ENCODE measurements at regions not wholly inside any gene's neighbourhood (a gene's known extent, or its start where the extent isn't known, plus 50 kb on each side); places are given as distances from the start of the nearest gene placed in this dataset.

DNA sequence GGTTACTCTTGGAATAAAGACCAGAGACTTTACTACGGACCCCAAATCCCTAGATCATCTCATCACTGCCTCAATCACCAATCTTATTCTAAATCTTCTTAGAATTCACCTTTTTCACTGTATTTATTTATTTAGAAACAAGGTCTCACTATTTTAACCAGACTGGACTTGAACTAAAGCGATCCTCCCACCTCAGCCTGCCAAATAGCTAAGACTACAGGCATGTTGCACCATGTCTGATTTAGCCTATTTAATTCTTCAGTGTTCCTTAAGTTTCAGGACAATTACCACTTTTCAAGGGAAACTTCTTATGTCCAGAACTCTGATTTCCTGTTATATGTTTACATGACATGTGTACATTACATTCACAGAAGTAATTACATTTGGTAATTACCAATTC lies 238.0 kb upstream of the COL8A1 start:
- no peaks in the 10 kb centered on the region for H3K79me2 ChIP-seq (ENCODE audit: control insufficient read depth, insufficient read depth, low read length)
- no peak overlapping the region for H3K9ac ChIP-seq (ENCODE audit: control insufficient read depth, insufficient read depth, low read length)
- ATAC-seq (no peak), FAIRE-seq (no peak), DNase-seq (ENCODE audit: low read depth, low spot score) (no peak)
- H3K4me3 ChIP-seq: no peak overlapping the region
- H4K20me1 ChIP-seq (ENCODE audit: control insufficient read depth, insufficient read depth): no peaks in the 10 kb centered on the region
- no peaks in the 10 kb centered on the region for H3K4me1 ChIP-seq (ENCODE audit: control insufficient read depth, insufficient read depth, low read length)
- no peak for TF ChIP-seq BMI1 (IDR thresholded peaks at IDR 0.05; ENCODE audit: borderline replicate concordance)
- TF ChIP-seq TCF12 (IDR thresholded peaks at IDR 0.05; ENCODE audit: low read depth, low read length): no peak
- no peak for TF ChIP-seq CUX1 (IDR thresholded peaks at IDR 0.05; ENCODE audit: insufficient replicate concordance, low read depth, low read length)
- no peak for TF ChIP-seq FOXM1 (IDR thresholded peaks at IDR 0.05; ENCODE audit: low read depth, low read length)
- TF ChIP-seq WRNIP1 (IDR thresholded peaks at IDR 0.05; ENCODE audit: borderline replicate concordance, low read depth, low read length): no peak
- no peak for TF ChIP-seq MYB (IDR thresholded peaks at IDR 0.05; ENCODE audit: borderline replicate concordance, low read depth, low read length)
- no peak for TF ChIP-seq ATF2 (IDR thresholded peaks at IDR 0.05; ENCODE audit: low read length)
- TF ChIP-seq STAT1 (conservative IDR thresholded peaks at IDR 0.05): no peak
- no peak for TF ChIP-seq MEF2A (IDR thresholded peaks at IDR 0.05; ENCODE audit: insufficient read depth, low read depth, low read length)
- no peak for TF ChIP-seq MEF2B (IDR thresholded peaks at IDR 0.05; ENCODE audit: partially characterized antibody, poor library complexity, severe bottlenecking)
- TF ChIP-seq NFIC (IDR thresholded peaks at IDR 0.05; ENCODE audit: low read depth, low read length): no peak
- TF ChIP-seq, protein P1, sequence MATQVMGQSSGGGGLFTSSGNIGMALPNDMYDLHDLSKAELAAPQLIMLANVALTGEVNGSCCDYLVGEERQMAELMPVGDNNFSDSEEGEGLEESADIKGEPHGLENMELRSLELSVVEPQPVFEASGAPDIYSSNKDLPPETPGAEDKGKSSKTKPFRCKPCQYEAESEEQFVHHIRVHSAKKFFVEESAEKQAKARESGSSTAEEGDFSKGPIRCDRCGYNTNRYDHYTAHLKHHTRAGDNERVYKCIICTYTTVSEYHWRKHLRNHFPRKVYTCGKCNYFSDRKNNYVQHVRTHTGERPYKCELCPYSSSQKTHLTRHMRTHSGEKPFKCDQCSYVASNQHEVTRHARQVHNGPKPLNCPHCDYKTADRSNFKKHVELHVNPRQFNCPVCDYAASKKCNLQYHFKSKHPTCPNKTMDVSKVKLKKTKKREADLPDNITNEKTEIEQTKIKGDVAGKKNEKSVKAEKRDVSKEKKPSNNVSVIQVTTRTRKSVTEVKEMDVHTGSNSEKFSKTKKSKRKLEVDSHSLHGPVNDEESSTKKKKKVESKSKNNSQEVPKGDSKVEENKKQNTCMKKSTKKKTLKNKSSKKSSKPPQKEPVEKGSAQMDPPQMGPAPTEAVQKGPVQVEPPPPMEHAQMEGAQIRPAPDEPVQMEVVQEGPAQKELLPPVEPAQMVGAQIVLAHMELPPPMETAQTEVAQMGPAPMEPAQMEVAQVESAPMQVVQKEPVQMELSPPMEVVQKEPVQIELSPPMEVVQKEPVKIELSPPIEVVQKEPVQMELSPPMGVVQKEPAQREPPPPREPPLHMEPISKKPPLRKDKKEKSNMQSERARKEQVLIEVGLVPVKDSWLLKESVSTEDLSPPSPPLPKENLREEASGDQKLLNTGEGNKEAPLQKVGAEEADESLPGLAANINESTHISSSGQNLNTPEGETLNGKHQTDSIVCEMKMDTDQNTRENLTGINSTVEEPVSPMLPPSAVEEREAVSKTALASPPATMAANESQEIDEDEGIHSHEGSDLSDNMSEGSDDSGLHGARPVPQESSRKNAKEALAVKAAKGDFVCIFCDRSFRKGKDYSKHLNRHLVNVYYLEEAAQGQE (IDR thresholded peaks at IDR 0.05; ENCODE audit: low read depth, low read length): no peak
- no peak for TF ChIP-seq IKZF1 (conservative IDR thresholded peaks at IDR 0.05)
- TF ChIP-seq SMAD1 (IDR thresholded peaks at IDR 0.05; ENCODE audit: low read depth, partially characterized antibody): no peak
- TF ChIP-seq ZBED1 (IDR thresholded peaks at IDR 0.05; ENCODE audit: borderline replicate concordance): no peak
- TF ChIP-seq SIN3A (IDR thresholded peaks at IDR 0.05; ENCODE audit: low read depth, low read length): no peak
- H3K27ac ChIP-seq (ENCODE audit: control insufficient read depth, insufficient read depth): no peak overlapping the region
- in situ Hi-C loops (cut with MboI) (no loop called here), intact Hi-C loops (cut with micrococcal nuclease; ENCODE audit: unreplicated experiment) (no loop called here)
- ChIA-PET POLR2A (no interaction called here), CTCF (no interaction called here), RAD21 (ENCODE audit: unreplicated experiment) (no interaction called here), SMC1A (ENCODE audit: uncharacterized antibody, unreplicated experiment) (no interaction called here)
- H3K36me3 ChIP-seq (ENCODE audit: control insufficient read depth in 2 of 2, insufficient read depth in 2 of 2, low read length in 1 of 2): no peaks in the 10 kb centered on the region
- no peak overlapping the region for H3K4me2 ChIP-seq (ENCODE audit: control insufficient read depth, insufficient read depth)
- BruUV-seq (replicated peaks): no TSS peak
- H2AFZ ChIP-seq (ENCODE audit: control insufficient read depth, low read depth, low read length): no peak overlapping the region
- WGBS (ENCODE audit: insufficient coverage, insufficient replicate concordance, low lambda C conversion rate, missing lambda C conversion rate): 2% methylated on average over 2 of the region's 2 CpGs
- no peaks in the 10 kb centered on the region for H3K27me3 ChIP-seq (replicated peaks in 1 of 2; ENCODE audit: control insufficient read depth in 2 of 2, insufficient read depth in 2 of 2, low read length in 1 of 2)
- no peaks in the 10 kb centered on the region; the same call in 2 of the 3 replicates for H3K9me3 ChIP-seq (replicated peaks; ENCODE audit: control insufficient read depth, insufficient read depth, low read length)
